ENCODE measurements at regions not wholly inside any gene's neighbourhood (a gene's known extent, or its start where the extent isn't known, plus 50 kb on each side); places are given as distances from the start of the nearest gene placed in this dataset.
A peak's percentile ranks its signal among the peaks of the same experiment; 100 is the strongest.

- no peak overlapping the region for H3K4me3 ChIP-seq
- H3K27ac ChIP-seq: no peak overlapping the region
- no peaks in the 10 kb centered on the region for H3K9me3 ChIP-seq
- TF ChIP-seq POLR2A (IDR thresholded peaks at IDR 0.05): no peak
- TF ChIP-seq CTCF (IDR thresholded peaks at IDR 0.05): no peak
- H3K27me3 ChIP-seq: no peaks in the 10 kb centered on the region
- no peaks in the 10 kb centered on the region for H3K4me1 ChIP-seq
- H3K36me3 ChIP-seq: no peaks in the 10 kb centered on the region
- no peak for DNase-seq
These were observed 153.2 kb upstream of the ADO start for GRCh38 chr10:62651341-62651740.

GRCh38 chr10:62652114-62652513 lies 152.4 kb upstream of the ADO start:
- Histone ChIP-seq H3K9me3 (no peaks in the 10 kb centered on the region), H3K27ac (no peak overlapping the region), H3K4me3 (no peak overlapping the region), H3K36me3 (no peaks in the 10 kb centered on the region), H3K27me3 (no peaks in the 10 kb centered on the region), H3K4me1 (no peaks in the 10 kb centered on the region)
- no peak for DNase-seq
- TF ChIP-seq POLR2A (IDR thresholded peaks at IDR 0.05) (no peak), CTCF (IDR thresholded peaks at IDR 0.05) (no peak)

GRCh38 chr10:62652564-62652963 lies 152.0 kb upstream of the ADO start:
- no peak for TF ChIP-seq POLR2A (IDR thresholded peaks at IDR 0.05)
- no peak for TF ChIP-seq CTCF (IDR thresholded peaks at IDR 0.05)
- no peak overlapping the region for H3K4me3 ChIP-seq
- H3K36me3 ChIP-seq: no peaks in the 10 kb centered on the region
- H3K27me3 ChIP-seq: no peaks in the 10 kb centered on the region
- DNase-seq: no peak
- no peaks in the 10 kb centered on the region for H3K4me1 ChIP-seq
- no peaks in the 10 kb centered on the region for H3K9me3 ChIP-seq
- H3K27ac ChIP-seq: no peak overlapping the region

- DNase-seq: peak in 2 of 3 donors; percentile 59 to 68
- Histone ChIP-seq H3K9me3 (no peaks in the 10 kb centered on the region), H3K4me3 (no peak overlapping the region), H3K27ac (no peak overlapping the region), H3K4me1 (no peaks in the 10 kb centered on the region), H3K36me3 (no peaks in the 10 kb centered on the region), H3K27me3 (no peaks in the 10 kb centered on the region)
- TF ChIP-seq CTCF (IDR thresholded peaks at IDR 0.05): no peak
- TF ChIP-seq POLR2A (IDR thresholded peaks at IDR 0.05): no peak
These were observed 151.3 kb upstream of the ADO start for GRCh38 chr10:62653254-62653653.

- TF ChIP-seq CTCF (IDR thresholded peaks at IDR 0.05): no peak
- no peak for TF ChIP-seq POLR2A (IDR thresholded peaks at IDR 0.05)
- H3K4me1 ChIP-seq: no peaks in the 10 kb centered on the region
- no peak overlapping the region for H3K27ac ChIP-seq
- H3K4me3 ChIP-seq: no peak overlapping the region
- no peaks in the 10 kb centered on the region for H3K9me3 ChIP-seq
- H3K27me3 ChIP-seq: no peaks in the 10 kb centered on the region
- no peak for DNase-seq
- H3K36me3 ChIP-seq: no peaks in the 10 kb centered on the region
These were observed 149.6 kb upstream of the ADO start for GRCh38 chr10:62654966-62655336.

- H3K9me3 ChIP-seq: no peaks in the 10 kb centered on the region
- no peak overlapping the region for H3K4me3 ChIP-seq
- H3K27me3 ChIP-seq: no peaks in the 10 kb centered on the region
- TF ChIP-seq CTCF (IDR thresholded peaks at IDR 0.05): no peak
- no peak for TF ChIP-seq POLR2A (IDR thresholded peaks at IDR 0.05)
- no peaks in the 10 kb centered on the region for H3K36me3 ChIP-seq
- DNase-seq: no peak
- no peaks in the 10 kb centered on the region for H3K4me1 ChIP-seq
- H3K27ac ChIP-seq: no peak overlapping the region
These were observed 149.1 kb upstream of the ADO start for GRCh38 chr10:62655337-62655994.

All from Peyer's patch (tissue), 4 donors.